MCF 10A (cell line): ENCODE measurements at regions not wholly inside any gene's neighbourhood (a gene's known extent, or its start where the extent isn't known, plus 50 kb on each side); places are given as distances from the start of the nearest gene placed in this dataset.

ENCODE experiments used
- BruUV-seq: library from RNA; stranded (reverse); fragments of 400-500 nt; replicated peaks from 2 replicates; lab custom pipeline; 2021; lab: Mats Ljungman, UMichigan
- CTCF ChIA-PET: fragments of 300-600 bp; sonication (Branson Sonifier 250); formaldehyde crosslinking; extraction: SDS; loops from one replicate; lab custom pipeline; 2021; ENCODE audit warnings: antibody characterized with exemption, inconsistent platforms; lab: Yijun Ruan, JAX
- POLR2A ChIA-PET: fragments of 300-600, 350-650 bp; sonication (Branson Sonifier 250); formaldehyde crosslinking; extraction: SDS; loops from one replicate; lab custom pipeline; 2020; ENCODE audit warnings: antibody characterized with exemption, inconsistent platforms; lab: Yijun Ruan, JAX
- DNase-seq: peaks from one replicate; pipeline ENCODE4 v3.0.0-alpha.2; 2018; ENCODE audit not compliant: unreplicated experiment
- H3K27ac Mint-ChIP-seq: one replicate; pipeline ENCODE4 v1.8.0; 2022; ENCODE audit warnings: mild to moderate bottlenecking, low read depth, mixed read lengths; ENCODE audit not compliant: unreplicated experiment
- H3K27me3 Mint-ChIP-seq: one replicate; pipeline ENCODE4 v1.8.0; 2022; ENCODE audit warnings: mixed read lengths; ENCODE audit not compliant: insufficient read depth, unreplicated experiment
- H3K36me3 Mint-ChIP-seq: one replicate; pipeline ENCODE4 v1.8.0; 2022; ENCODE audit warnings: mild to moderate bottlenecking, moderate library complexity, mixed read lengths; ENCODE audit not compliant: insufficient read depth, unreplicated experiment
- H3K4me1 Mint-ChIP-seq: one replicate; pipeline ENCODE4 v1.8.0; 2022; ENCODE audit warnings: mixed read lengths; ENCODE audit not compliant: insufficient read depth, unreplicated experiment
- H3K4me3 Mint-ChIP-seq: one replicate; pipeline ENCODE4 v1.8.0; 2022; ENCODE audit warnings: mild to moderate bottlenecking, moderate library complexity, mixed read lengths; ENCODE audit not compliant: unreplicated experiment
- H3K9me3 Mint-ChIP-seq: one replicate; pipeline ENCODE4 v1.8.0; 2022; ENCODE audit warnings: mixed read lengths; ENCODE audit not compliant: unreplicated experiment
- CTCF ChIP-seq: fragments of 200-600 bp; IDR thresholded peaks from one replicate; pipeline ENCODE4 v1.8.0; 2022; ENCODE audit warnings: antibody characterized with exemption, mild to moderate bottlenecking; ENCODE audit not compliant: unreplicated experiment
- intact Hi-C: fragments of 100-400 bp; cut with micrococcal nuclease; formaldehyde crosslinking; loops from 2 replicates; pipeline ENCODE4 v1.14.1; 2022

GRCh38 chr16:63922560-63922959 is 1199.3 kb downstream of the CDH11 start:
- peaks cover 4% of the 10 kb centered on the region for H3K4me1 Mint-ChIP-seq
- H3K27me3 Mint-ChIP-seq = no peaks in the 10 kb centered on the region
- H3K4me3 Mint-ChIP-seq = no peak overlapping the region
- ChIA-PET CTCF (no interaction called here), POLR2A (no interaction called here)
- TF ChIP-seq CTCF = no peak
- no TSS peak for BruUV-seq
- peaks cover 6% of the 10 kb centered on the region for H3K9me3 Mint-ChIP-seq
- no peaks in the 10 kb centered on the region for H3K36me3 Mint-ChIP-seq
- no peak overlapping the region for H3K27ac Mint-ChIP-seq
- intact Hi-C loops = no loop called here
- DNase-seq = peak; percentile 4

- H3K36me3 Mint-ChIP-seq = no peaks in the 10 kb centered on the region
- BruUV-seq = no TSS peak
- TF ChIP-seq CTCF = no peak
- ChIA-PET POLR2A (interaction anchor here (0.7 kb wide), 1 partner anchor 26 kb away, joined by 3 read pairs; no protein-coding TSS in a partner anchor), CTCF (no interaction called here)
- H3K27ac Mint-ChIP-seq = no peak overlapping the region
- DNase-seq = no peak
- peaks cover 11% of the 10 kb centered on the region for H3K9me3 Mint-ChIP-seq
- intact Hi-C loops = no loop called here
- H3K4me3 Mint-ChIP-seq = no peak overlapping the region
- peaks cover 4% of the 10 kb centered on the region for H3K4me1 Mint-ChIP-seq
- no peaks in the 10 kb centered on the region for H3K27me3 Mint-ChIP-seq
These were observed 1200.0 kb downstream of the CDH11 start for GRCh38 chr16:63921737-63922295.

DNA sequence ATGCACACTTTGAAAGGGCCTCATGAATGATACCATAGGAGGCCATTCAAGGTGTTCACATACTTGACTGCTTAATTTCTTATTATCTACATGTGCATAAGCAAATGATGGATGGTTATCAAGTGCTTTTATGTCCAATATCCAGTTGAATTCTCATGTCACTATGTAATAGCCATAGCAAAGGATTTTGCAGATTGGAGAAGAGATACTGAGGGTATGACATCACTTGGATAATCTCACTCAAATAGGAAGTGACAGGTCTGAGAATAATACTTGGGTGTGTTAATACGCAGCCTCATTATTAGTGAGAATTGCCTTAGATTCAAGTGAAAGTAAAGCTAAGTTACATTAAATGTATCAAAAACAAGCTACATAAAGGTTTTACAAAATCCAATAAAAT is 1208.6 kb downstream of the CDH11 start:
- BruUV-seq = no TSS peak
- CTCF ChIA-PET = no interaction called here
- POLR2A ChIA-PET = no interaction called here
- no peak for DNase-seq
- intact Hi-C loops = no loop called here
- Mint-ChIP-seq H3K27ac (no peak overlapping the region), H3K9me3 (peaks cover 14% of the 10 kb centered on the region), H3K4me1 (no peaks in the 10 kb centered on the region), H3K4me3 (no peak overlapping the region), H3K36me3 (no peaks in the 10 kb centered on the region), H3K27me3 (no peaks in the 10 kb centered on the region)
- no peak for TF ChIP-seq CTCF

GRCh38 chr16:63907251-63907650 is 1214.6 kb downstream of the CDH11 start:
- BruUV-seq = no TSS peak
- CTCF ChIA-PET = no interaction called here

More at GRCh38 chr16:63907251-63907650, 1214.6 kb downstream of the CDH11 start:
- no peak for TF ChIP-seq CTCF
- H3K27me3 Mint-ChIP-seq = no peaks in the 10 kb centered on the region
- POLR2A ChIA-PET = no interaction called here
- H3K4me1 Mint-ChIP-seq = no peaks in the 10 kb centered on the region
- H3K9me3 Mint-ChIP-seq = no peaks in the 10 kb centered on the region
- H3K27ac Mint-ChIP-seq = no peak overlapping the region
- intact Hi-C loops = no loop called here
- H3K4me3 Mint-ChIP-seq = no peak overlapping the region
- no peaks in the 10 kb centered on the region for H3K36me3 Mint-ChIP-seq
- DNase-seq = no peak
